SK-N-SH (cell line): ENCODE measurements at regions not wholly inside any gene's neighbourhood (a gene's known extent, or its start where the extent isn't known, plus 50 kb on each side); places are given as distances from the start of the nearest gene placed in this dataset.

Source experiments
- EP300 ChIP-seq, 2 experiments: IDR thresholded peaks; 2 replicates each; pipeline versions ENCODE4 v1.4.0 to v1.6.1; 2012; ENCODE audit warnings: borderline replicate concordance in 1 of 2, low read depth in 1 of 2, low read length in 1 of 2
- EZH2phosphoT487 ChIP-seq: fragments of 200-600 bp; sonication (generic); IDR thresholded peaks from 2 replicates; pipeline ENCODE4 v1.6.1; 2017; ENCODE audit warnings: low read depth, mixed run types, mild to moderate bottlenecking, antibody characterized with exemption, moderate library complexity, borderline replicate concordance
- POLR2AphosphoS5 ChIP-seq: IDR thresholded peaks from 2 replicates; pipeline ENCODE4 v1.6.1; 2012; ENCODE audit warnings: low read depth, low read length
- TF ChIP-seq, protein P1 (sequence below): fragments of 200-600 bp; sonication (generic); IDR thresholded peaks from 2 replicates; pipeline ENCODE4 v1.6.1; 2017; ENCODE audit warnings: antibody characterized with exemption, mild to moderate bottlenecking, moderate library complexity

DNA sequence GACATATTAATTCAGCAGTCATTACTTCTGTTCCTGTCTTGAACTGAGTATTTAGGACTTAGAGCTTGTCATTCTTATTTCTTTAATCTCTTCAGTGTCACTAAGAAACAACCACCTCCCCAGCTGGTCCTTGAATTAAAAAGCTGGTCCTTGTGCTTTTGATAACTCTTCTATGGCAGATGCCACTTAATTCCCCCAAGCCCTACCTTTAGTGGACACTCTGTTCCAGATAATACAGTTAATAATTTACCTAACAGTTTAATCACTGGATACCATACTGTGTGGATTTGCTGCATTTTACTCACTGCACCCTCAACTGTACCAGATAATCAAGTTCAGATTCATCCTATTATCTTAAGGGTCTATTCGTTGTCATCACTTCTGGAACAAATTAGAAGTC is 73.1 kb downstream of the SKA1 start:
- TF ChIP-seq, protein P1, sequence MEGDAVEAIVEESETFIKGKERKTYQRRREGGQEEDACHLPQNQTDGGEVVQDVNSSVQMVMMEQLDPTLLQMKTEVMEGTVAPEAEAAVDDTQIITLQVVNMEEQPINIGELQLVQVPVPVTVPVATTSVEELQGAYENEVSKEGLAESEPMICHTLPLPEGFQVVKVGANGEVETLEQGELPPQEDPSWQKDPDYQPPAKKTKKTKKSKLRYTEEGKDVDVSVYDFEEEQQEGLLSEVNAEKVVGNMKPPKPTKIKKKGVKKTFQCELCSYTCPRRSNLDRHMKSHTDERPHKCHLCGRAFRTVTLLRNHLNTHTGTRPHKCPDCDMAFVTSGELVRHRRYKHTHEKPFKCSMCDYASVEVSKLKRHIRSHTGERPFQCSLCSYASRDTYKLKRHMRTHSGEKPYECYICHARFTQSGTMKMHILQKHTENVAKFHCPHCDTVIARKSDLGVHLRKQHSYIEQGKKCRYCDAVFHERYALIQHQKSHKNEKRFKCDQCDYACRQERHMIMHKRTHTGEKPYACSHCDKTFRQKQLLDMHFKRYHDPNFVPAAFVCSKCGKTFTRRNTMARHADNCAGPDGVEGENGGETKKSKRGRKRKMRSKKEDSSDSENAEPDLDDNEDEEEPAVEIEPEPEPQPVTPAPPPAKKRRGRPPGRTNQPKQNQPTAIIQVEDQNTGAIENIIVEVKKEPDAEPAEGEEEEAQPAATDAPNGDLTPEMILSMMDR: no peak
- TF ChIP-seq POLR2AphosphoS5 (no peak), EZH2phosphoT487 (no peak), EP300 (IDR thresholded peaks at IDR 0.05; ENCODE audit: borderline replicate concordance in 1 of 2, low read depth in 1 of 2, low read length in 1 of 2) (no peak)
